Adipose tissue (tissue), 3 donors: ENCODE measurements at regions not wholly inside any gene's neighbourhood (a gene's known extent, or its start where the extent isn't known, plus 50 kb on each side); places are given as distances from the start of the nearest gene placed in this dataset.

Experiments used
- H3K27ac ChIP-seq: one replicate; pipeline ENCODE4 v1.5.1; 2013; ENCODE audit warnings: low read depth, low read length
- WGBS, 3 donors: extraction: QIAGEN DNeasy Blood & Tissue Kit; methylation state at CpG; one replicate each; pipeline ENCODE4 v1.1.7; 2013; 5-methylcytosine and 5-hydroxymethylcytosine counted together
- donor health status: healthy with polysubstance abuse.
- donor health status: Bipolar disorder and iron deficiency.
- donor health status: healthy.

DNA sequence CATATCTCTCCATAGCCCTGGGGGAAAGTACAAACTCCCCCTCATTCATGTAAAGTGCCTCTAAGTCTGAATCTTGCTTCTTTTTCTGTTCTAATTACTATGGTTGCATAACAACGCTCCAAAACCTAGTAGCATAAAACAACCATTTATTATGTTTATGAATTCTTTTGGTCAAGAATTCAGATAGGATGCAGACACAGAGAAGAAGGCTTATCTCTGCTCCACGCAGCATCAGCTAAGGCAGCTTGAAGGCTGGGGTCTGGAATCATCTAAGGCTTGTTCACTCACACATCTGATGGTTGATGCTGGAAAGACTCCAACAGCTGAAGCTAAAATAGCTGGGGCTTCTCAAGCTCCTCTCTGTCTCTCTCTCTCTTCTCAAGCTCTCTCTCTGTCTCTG is 564.5 kb downstream of the ZNF674 start:
- WGBS, 3 donors, result 62 to 67% (median 64%) methylated on average over 2 of the region's 2 CpGs
- H3K27ac ChIP-seq, result no peak overlapping the region

DNA sequence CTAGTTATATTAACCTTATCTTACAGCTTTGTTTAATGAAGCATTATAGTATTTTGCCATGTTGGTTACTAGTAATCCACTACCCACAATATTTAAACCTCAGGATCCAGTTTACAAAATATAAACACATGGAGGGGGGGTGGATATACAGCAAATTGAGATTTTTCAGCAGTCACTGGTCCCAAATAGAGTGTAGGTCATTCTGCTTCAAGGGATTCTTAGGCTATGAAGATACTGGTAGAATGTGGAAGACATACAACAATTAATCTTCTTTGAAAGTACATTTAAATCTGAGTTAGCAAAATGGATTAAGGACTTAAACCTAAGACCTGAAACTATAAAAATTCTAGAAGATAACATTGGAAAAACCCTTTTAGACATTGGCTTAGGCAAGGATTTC is 569.6 kb downstream of the ZNF674 start:
- H3K27ac ChIP-seq, result no peak overlapping the region

DNA sequence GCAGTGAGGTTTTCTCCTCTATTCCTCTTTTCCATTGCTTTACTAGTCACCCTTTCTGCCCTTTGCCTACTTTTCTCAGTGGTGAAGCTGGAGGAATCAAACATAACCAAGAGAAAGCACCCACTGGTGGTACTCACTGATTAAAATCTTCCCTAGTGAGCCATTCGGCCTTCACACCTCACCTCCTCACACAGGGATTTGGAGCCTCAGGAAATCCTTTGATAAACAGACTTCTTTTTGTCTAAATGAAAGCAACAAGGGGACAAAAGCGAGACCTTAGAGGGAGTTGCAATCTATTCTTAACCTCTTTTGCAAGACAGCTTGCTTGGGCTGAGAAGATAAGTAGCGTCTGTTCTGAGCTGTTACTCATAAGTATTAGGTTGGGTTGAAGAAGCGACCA is 572.6 kb downstream of the ZNF674 start:
- 71 to 77% (median 73%) methylated on average over 4 of the region's 4 CpGs for WGBS, 3 donors
- no peak overlapping the region for H3K27ac ChIP-seq

DNA sequence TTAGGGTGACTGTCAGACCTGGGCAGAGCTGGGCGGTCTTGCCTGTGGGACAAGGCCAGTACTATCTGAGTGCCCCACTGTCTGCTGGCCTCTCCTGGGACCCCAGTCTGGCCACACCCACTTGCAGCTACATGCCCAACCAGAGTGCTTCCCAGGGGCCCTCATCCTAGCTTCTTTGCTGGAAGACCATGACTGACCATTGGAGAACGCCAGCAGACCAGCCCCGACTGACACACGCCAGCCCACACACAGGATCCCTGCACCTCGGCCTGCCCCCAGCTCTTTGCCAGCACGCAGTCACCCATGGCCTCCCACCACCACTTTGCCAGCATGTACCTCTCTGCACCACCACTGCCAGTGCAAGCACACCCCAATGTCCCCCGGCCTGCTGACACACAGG is 585.7 kb downstream of the ZNF674 start:
- WGBS, 3 donors, result 84 to 94% (median 86%) methylated on average over 6 to 7 of the region's 7 CpGs
- H3K27ac ChIP-seq, result no peak overlapping the region

DNA sequence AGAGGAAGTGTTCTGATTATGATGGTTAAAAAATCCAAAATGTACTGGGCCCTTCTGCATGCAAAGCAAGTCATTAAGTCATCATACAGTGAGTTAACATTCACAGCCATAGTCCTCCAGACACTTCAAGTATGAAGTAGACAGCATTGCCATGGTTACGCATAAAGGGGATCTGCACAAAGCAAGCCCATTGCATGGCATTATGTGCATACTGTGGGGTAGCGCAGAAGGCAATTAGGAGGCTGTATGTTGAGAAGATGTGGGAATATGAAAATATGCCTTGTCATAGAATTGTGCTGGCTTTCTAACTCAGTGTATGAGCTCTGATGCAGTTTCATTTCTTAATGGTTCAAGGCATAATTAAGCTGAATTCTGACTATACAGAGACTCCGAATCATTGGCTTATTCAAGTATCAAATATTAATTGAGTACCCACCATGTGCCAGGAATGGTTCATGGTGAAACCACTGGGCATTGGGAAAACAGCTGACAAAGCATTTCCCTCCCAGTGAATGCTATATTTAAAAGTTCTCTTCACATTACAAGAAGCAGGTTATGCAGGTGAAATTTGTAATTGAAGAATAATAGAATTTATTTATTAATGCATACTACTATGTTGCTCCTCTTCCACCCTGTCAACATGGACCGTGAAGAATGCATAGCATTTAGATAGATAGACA is 588.9 kb downstream of the ZNF674 start:
- WGBS, 3 donors, result 85 to 92% (median 87%) methylated on average over 4 of the region's 4 CpGs

DNA sequence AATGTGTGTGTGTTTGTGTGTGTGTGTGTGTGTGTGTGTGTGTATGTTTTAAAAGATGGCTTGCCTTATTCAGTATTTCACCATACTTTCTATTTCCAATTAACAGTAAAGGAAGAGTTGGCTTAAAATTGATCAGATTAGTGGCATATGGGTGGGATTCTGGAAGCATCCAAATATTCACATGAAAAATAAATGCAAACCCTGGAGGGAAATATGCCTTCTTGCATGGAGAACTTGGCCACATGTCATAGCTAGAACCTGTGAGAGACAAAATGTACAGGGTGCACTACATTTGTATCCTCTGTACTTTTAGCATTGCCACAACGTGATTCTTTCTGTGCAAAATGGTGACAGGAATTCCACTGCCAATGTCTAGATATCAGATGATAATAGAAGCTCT is 589.6 kb downstream of the ZNF674 start:
- no peak overlapping the region for H3K27ac ChIP-seq
- WGBS, 3 donors, result 55 to 81% (median 67%) methylated on average over 1 of the region's 1 CpG

More for the DNA sequence above, 588.9 kb downstream of the ZNF674 start:
- H3K27ac ChIP-seq, result no peak overlapping the region

DNA sequence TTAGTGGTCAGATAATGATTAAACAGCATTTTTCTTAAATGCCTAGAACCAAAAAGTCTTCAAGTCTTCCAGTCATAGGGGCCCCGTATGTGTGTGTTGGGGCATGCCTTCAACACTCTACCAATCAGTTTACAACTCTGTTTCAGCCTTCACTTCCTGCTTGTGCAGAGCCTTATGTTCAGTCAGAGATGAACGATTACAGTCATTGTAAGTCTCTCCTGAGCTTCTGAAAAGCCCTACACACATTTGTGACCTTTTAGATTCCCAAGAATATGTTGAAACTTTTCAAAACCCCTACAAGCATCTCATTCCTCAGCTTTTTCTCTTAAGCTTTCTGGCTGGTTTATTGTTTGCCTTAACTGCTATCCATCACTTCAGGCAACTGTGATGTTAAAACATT is 591.2 kb downstream of the ZNF674 start:
- 55 to 63% (median 60%) methylated on average over 2 of the region's 2 CpGs for WGBS, 3 donors
- no peak overlapping the region for H3K27ac ChIP-seq

DNA sequence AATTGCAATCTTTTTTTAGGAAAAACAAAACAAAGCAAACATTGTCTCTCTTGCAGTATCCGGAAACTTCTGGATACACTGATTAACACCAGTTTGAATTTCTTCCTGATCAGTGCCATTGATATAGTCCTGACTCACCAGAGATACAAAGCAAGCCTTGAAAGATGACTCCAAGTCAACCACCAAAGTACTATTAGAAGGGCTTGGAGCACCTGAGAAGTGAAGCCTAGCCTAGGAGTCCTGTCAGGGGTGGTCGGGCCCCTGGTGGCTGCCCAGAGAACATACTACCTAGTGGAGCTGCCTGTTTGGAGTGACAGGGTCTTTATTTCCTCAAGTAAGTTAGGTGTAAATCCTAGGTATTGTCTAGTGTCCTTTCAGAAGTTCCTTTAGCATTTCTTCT is 593.2 kb downstream of the ZNF674 start:
- 66 to 85% (median 79%) methylated on average over 2 of the region's 2 CpGs for WGBS, 3 donors
- no peak overlapping the region for H3K27ac ChIP-seq

DNA sequence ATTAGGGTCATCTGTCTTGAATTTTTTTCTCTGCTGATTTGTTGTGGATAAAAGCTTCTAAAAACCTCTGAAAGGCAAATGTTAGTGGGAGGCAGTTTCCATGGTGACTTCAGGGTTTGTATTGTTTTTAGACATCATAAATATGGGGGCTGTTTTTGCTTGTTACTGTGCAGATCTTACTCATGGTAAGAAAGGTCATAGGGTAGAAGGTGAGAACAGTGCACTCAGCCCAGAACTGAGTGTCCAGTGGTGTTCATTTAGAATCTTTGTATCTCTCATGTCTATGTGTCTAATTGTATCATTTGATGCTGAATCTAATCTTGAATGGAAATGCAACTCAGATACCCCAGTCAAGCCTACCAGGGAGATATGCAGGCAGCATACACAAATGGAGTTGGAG is 609.8 kb downstream of the ZNF674 start:
- no peak overlapping the region for H3K27ac ChIP-seq

DNA sequence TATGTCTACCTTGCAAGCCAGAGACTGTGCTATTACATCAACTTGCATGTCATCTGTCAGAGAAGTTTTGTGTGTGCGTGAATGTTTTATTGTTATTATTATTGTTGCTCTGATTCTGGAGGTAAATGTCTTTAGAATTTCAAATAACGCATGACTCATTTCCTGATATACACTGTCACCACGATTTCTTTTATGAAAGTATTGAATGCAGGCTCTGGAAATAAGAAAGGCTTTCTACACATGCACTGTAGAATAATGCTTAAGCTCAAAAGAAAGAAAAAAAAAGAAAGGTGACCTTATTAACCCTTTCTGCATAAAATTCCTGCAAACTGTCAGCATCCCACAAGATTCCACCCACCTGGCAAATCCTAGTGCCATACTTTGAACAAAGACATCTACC is 632.9 kb downstream of the ZNF674 start:
- H3K27ac ChIP-seq, result no peak overlapping the region
- 70 to 78% (median 74%) methylated on average over 3 of the region's 3 CpGs for WGBS, 3 donors

DNA sequence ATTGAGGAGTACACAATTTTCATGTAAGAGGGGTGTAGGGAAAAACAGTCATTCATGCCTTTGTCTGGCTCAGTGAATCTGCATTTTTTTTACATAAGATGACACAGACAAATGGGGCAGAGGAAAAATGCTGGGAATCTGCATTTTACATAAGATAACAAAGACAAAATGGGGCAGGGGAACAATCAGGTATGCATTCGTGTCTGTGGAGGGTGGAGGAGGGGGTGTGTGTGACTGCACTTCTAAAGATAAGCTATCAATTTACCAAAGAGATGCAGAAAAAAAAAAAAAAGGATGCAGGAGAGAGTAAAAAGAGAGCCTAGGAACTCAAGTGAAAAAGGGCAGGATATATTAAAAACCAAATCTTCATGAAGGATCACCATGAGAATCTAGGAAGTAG is 637.4 kb downstream of the ZNF674 start:
- no peak overlapping the region for H3K27ac ChIP-seq
- 41 to 78% (median 59%) methylated on average over 1 of the region's 1 CpG for WGBS, 3 donors

DNA sequence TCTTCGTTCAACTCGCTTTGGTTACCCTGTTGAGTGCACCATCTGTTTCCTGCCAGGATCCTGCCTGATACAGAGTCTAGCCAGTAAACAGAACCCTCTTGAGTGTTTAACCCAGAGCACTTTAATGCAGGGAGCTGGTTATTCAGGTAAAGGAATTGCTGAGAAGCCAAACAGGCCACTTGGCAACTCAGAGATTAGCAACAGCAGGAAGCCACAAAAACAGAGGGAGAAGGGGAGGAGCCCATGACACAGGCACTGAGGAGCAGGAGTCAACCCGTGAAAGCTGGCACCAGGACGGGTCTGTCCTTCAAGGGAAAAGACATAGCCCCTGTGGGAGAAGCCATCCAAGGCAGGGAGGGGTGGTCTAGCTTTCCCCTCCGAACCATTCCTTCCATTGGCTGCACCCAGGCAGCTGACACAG is 641.4 kb downstream of the ZNF674 start:
- WGBS, 3 donors, result 32 to 57% (median 35%) methylated on average over 5 of the region's 5 CpGs
- no peak overlapping the region for H3K27ac ChIP-seq

DNA sequence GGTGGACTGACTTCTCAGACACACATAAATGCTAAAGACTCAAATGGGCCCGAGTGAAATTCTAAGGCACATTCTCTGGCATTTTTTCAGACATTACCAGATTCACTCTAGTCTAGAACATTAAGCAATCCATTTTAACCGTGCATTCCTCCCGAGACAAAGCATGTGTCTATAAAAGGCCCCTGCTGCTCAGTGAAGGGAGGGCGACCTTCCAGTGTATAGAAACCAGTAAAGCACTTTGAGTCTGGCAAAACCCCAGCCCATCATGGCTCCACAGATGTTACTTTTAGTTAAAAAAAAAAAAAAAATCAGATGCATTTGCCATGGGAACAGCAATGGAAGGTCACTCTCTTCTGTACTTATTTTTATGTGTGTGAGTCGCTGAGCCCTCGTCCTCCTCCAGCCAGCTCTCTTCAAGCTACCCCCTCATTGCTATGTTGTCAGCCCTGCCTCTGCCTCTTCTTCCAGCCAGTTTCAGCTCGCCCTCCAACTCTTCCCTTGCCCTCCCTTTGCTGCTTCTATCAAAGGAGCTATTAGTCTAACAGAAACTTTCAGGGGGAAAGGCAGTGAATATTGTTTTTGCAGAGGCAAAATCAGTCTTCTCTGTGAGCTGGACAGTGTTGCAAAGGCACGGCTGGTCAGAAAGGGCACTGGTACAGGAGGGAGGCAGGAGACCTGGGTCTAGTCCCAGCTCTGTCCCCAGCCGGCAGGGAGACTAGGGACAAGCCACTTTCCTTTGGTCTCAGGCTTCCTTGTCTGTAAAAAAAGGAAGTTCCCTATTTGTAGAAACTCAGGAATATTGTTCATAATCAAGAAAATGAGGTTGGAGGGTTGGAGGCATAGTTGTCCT is 644.2 kb downstream of the ZNF674 start:
- WGBS, 3 donors, result 52 to 57% (median 53%) methylated on average over 9 of the region's 9 CpGs
- no peak overlapping the region for H3K27ac ChIP-seq

DNA sequence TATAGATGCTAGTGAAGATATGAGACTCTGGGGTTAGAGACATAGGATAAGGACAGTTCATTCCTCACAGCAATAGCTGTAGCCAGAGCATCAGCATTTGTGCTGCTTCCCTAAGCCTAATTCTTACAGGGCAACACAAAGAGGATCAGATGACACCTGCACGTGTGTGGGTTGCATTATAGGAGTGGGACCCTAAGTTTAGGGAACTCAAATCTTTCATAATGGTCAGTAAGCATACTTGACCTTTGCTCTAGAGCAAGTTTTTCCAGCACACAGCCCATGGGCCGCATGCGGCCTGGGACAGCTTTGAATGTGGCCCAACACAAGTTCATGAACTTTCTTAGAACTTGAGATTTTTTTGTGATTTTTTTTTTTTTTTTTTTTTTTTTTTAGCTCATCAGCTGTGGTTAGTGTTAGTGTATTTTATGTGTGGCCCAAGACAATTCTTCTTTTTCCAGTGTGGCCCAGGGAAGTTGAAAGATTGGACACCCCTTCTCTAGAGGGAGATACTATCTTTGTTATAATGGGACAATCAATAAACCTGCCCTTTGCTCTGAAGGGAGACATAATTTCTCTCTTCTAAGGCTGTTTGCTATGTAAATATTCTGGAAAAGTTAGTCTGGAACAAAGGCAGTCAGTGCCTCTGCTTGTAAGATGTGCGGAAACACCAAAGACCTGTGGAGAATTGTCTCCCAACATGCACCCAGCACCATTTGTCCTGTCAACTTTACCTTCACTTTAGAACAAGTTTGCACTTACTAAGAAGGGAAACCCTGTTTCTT is 650.2 kb downstream of the ZNF674 start:
- 63 to 92% (median 89%) methylated on average over 4 of the region's 4 CpGs for WGBS, 3 donors

DNA sequence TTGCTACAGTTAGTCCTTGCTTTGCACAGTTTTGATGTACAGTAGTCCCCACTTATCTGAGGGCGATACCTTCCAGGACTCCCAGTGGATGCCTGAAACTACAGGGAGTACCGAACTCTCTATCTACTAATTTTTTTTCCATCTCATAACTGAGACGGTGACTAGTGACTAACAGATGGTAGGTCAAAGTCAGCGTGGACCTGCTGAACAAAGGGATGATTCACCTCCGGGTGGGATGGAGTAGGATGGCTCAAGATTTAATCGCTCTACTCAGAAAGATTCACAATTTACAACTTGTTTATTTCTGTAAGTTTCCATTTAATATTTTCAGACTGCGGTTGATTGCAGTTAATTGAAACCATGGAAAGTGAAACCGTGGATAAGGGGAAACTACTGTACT is 655.8 kb downstream of the ZNF674 start:
- WGBS, 3 donors, result 82 to 86% (median 83%) methylated on average over 8 of the region's 8 CpGs
- H3K27ac ChIP-seq, result no peak overlapping the region

More for the DNA sequence above, 650.2 kb downstream of the ZNF674 start:
- H3K27ac ChIP-seq, result no peak overlapping the region

DNA sequence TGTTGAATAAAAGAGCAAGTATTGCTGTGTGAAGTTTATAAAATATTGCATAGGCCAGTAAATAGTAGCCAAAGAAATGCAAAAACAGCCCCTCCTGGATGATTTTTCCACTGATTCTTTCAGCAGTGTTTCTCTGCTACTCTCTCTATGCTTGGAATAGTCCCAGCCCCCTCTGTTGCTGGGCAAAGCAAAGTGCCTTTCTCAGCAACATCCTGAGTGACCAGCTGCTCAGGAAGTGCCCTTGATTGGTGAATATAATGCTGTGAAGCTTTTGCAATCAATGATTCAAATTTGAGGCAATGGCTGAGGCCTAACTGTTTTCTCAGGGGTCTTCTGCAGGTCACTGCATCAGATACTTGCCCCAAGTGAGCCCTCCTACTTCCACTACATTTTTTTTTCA is 656.7 kb downstream of the ZNF674 start:
- no peak overlapping the region for H3K27ac ChIP-seq

DNA sequence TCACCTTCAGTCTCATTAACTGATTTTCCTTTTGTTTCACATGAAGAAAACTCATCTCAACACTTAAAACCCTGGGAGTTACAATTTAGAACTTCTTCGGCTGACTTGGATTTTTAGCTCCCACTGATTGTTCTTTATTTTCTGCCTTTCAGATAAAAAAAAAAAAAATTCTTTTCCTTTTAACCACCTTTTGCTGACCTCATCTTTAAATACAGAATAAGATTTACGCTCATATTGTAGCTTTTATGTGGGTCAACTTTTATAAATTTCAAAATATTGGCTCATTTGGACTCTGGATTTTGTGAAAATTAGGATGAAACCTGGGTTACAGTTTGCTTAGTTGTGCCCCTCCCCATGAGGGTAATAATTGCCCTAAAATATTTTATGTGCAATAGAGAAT is 659.3 kb downstream of the ZNF674 start:
- no peak overlapping the region for H3K27ac ChIP-seq
- WGBS, 3 donors, result 89% methylated on average over 2 of the region's 2 CpGs

DNA sequence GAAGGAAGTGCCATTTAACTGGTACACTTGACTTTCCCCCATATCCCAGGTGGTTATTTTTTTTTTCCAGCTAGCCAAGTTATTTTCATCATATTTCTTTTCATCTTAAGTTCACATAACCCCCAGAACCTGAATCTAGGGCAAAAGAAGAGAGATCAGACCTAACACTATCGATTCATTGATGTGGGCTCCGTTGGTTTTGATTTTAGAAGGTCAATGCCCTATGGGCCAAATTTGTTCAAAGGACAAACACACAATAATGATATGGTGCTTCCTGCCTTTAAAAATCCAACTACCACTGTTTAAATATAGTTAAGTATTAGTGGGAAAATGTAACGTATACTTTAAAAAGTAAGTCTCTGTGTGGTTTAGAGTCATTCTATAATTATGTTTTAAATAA is 665.7 kb downstream of the ZNF674 start:
- H3K27ac ChIP-seq, result no peak overlapping the region
- 59 to 91% (median 80%) methylated on average over 3 of the region's 3 CpGs for WGBS, 3 donors

DNA sequence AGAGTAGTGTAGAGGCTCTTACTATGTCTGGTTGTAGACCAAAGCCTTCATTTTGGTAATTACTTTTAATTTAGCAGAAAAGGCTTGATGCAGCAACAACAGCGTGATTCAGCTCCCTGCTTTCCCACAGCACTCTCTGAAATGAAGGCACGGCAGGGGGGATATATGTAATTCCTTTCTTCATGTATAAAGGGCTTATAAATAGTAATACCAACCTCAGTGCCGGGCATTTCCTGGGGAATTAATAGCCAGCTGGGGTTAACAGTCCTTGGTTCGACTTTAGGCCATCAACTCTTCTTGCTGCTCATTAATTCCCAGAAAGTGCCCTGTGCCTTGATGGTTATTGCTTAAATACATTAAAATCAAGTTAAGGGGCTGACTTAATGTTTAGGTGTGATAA is 669.0 kb downstream of the ZNF674 start:
- WGBS, 3 donors, result 79 to 92% (median 89%) methylated on average over 4 of the region's 4 CpGs

More for the DNA sequence above, 669.0 kb downstream of the ZNF674 start:
- no peak overlapping the region for H3K27ac ChIP-seq
